ENCODE measurements at regions not wholly inside any gene's neighbourhood (a gene's known extent, or its start where the extent isn't known, plus 50 kb on each side); places are given as distances from the start of the nearest gene placed in this dataset.

GRCh38 chr14:76933515-76933914 is 95.0 kb downstream of the IRF2BPL start:
- Histone ChIP-seq H3K4me2 (ENCODE audit: low read length) (no peak overlapping the region; the same call in 1 of the 2 replicates), H3K4me3 (replicated peaks in 1 of 2; ENCODE audit: low read depth in 1 of 2, low read length in 2 of 2) (no peak overlapping the region), H3K9me2 (ENCODE audit: insufficient read depth) (no peaks in the 10 kb centered on the region), H3K27ac (ENCODE audit: low read depth, low read length) (no peak overlapping the region), H3K9me3 (ENCODE audit: control insufficient read depth in 1 of 2, insufficient read depth in 1 of 2, low read depth in 1 of 2, low read length in 2 of 2) (no peaks in the 10 kb centered on the region), H4K20me1 (ENCODE audit: insufficient read depth) (no peaks in the 10 kb centered on the region), H3K4me1 (ENCODE audit: control insufficient read depth in 1 of 2, insufficient read depth in 2 of 2, low read length in 2 of 2) (peaks cover 7 to 21% of the 10 kb centered on the region in 2 experiments; a peak in 3 of 4 replicates), H3K79me2 (ENCODE audit: insufficient read depth, low read length) (no peaks in the 10 kb centered on the region), H3K36me3 (ENCODE audit: control insufficient read depth in 1 of 2, insufficient read depth in 2 of 2, low read length in 2 of 2) (no peaks in the 10 kb centered on the region), H3K27me3 (ENCODE audit: insufficient read depth, low read length) (no peaks in the 10 kb centered on the region), H2AFZ (ENCODE audit: low read depth, low read length, poor library complexity, severe bottlenecking) (no peak overlapping the region), H3K9ac (ENCODE audit: low read length) (no peak overlapping the region)
- BruUV-seq (replicated peaks): no TSS peak
- intact Hi-C loops (cut with micrococcal nuclease): no loop called here
- CTCF ChIA-PET: interaction anchor here (0.8 kb wide), 1 partner anchor 15 kb away, joined by 3 read pairs; no protein-coding TSS in a partner anchor
- DNase-seq (ENCODE audit: low read depth, low spot score) (no peak), ATAC-seq (no peak)
- TF ChIP-seq JUND (IDR thresholded peaks at IDR 0.05) (no peak), ZBTB33 (IDR thresholded peaks at IDR 0.05; ENCODE audit: extremely low read depth, insufficient replicate concordance, low read length) (no peak), MAX (IDR thresholded peaks at IDR 0.05) (no peak), ATF3 (IDR thresholded peaks at IDR 0.05) (no peak), SRF (IDR thresholded peaks at IDR 0.05; ENCODE audit: low read depth) (no peak), CTCF (IDR thresholded peaks at IDR 0.05 in 2 of 3, conservative IDR thresholded peaks at IDR 0.05 in 1 of 3; ENCODE audit: borderline replicate concordance in 1 of 3, insufficient read depth in 1 of 3, low read depth in 2 of 3, low read length in 2 of 3) (no peak), SP1 (IDR thresholded peaks at IDR 0.05; ENCODE audit: low read depth) (no peak), SIN3A (IDR thresholded peaks at IDR 0.05; ENCODE audit: low read depth) (no peak), YY1 (IDR thresholded peaks at IDR 0.05; ENCODE audit: extremely low read depth, insufficient replicate concordance, low read depth, low read length) (no peak), EZH2phosphoT487 (IDR thresholded peaks at IDR 0.05; ENCODE audit: borderline replicate concordance) (no peak), ELF1 (IDR thresholded peaks at IDR 0.05; ENCODE audit: borderline replicate concordance, low read depth) (no peak)
- POLR2A ChIA-PET: interaction anchor here (2.5 kb wide), 1 partner anchor 15 kb away, joined by 6 read pairs; no protein-coding TSS in a partner anchor
- RAD21 ChIA-PET (ENCODE audit: low non-redundant PET in 1 of 2, low total read pairs in 2 of 2, uncharacterized antibody in 2 of 2, unreplicated experiment in 2 of 2): no interaction called here
